Loucy (cell line): ENCODE measurements at regions not wholly inside any gene's neighbourhood (a gene's known extent, or its start where the extent isn't known, plus 50 kb on each side); places are given as distances from the start of the nearest gene placed in this dataset.

Experiments
- EZH2phosphoT487 ChIP-seq: fragments of 200-600 bp; IDR thresholded peaks from 2 replicates; pipeline ENCODE4 v1.6.1; 2018; ENCODE audit warnings: antibody characterized with exemption, mild to moderate bottlenecking, moderate library complexity, borderline replicate concordance
- TF ChIP-seq, protein P1 (sequence below): fragments of 200-600 bp; sonication (generic); conservative IDR thresholded peaks from 2 replicates; pipeline ENCODE4 v1.5.1; 2014; ENCODE audit warnings: mild to moderate bottlenecking, antibody characterized with exemption, low read length

DNA sequence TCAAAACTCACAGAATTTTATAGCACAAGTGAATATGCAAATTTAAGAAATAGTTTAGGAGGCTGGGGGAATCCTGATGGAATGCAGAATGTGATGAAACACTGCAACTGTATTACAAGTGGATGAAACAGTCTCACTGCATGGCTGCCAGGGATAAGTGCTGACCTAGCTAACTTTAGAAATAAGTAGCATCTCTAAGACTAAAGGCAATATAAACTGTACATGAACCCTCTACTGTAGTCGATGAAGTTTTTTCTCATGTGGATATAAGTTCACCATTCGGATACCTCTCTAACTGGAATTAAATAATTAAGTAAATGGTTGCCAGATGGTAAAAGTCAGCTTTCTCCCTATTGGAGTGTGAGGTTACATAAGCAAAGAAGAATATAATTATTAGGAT is 777.8 kb upstream of the RAB6C start:
- TF ChIP-seq, protein P1, sequence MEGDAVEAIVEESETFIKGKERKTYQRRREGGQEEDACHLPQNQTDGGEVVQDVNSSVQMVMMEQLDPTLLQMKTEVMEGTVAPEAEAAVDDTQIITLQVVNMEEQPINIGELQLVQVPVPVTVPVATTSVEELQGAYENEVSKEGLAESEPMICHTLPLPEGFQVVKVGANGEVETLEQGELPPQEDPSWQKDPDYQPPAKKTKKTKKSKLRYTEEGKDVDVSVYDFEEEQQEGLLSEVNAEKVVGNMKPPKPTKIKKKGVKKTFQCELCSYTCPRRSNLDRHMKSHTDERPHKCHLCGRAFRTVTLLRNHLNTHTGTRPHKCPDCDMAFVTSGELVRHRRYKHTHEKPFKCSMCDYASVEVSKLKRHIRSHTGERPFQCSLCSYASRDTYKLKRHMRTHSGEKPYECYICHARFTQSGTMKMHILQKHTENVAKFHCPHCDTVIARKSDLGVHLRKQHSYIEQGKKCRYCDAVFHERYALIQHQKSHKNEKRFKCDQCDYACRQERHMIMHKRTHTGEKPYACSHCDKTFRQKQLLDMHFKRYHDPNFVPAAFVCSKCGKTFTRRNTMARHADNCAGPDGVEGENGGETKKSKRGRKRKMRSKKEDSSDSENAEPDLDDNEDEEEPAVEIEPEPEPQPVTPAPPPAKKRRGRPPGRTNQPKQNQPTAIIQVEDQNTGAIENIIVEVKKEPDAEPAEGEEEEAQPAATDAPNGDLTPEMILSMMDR, result no peak
- TF ChIP-seq EZH2phosphoT487, result no peak
